HT1080 (cell line): ENCODE measurements at regions not wholly inside any gene's neighbourhood (a gene's known extent, or its start where the extent isn't known, plus 50 kb on each side); places are given as distances from the start of the nearest gene placed in this dataset.
"Not testable (repeated sequence)": the region's sequence is repeated elsewhere in the genome, so short reads cannot be mapped to it uniquely, and the experiment has no call there.

Experiments
- DNase-seq: peaks from one replicate; pipeline ENCODE4 v3.0.0-alpha.2; 2015; ENCODE audit warnings: low read depth

GRCh38 chr3:191646242-191646641 lies 185.3 kb downstream of the PYDC2 start:
- no peak for DNase-seq

- peak; percentile 7 for DNase-seq
Observed at GRCh38 chr3:191648787-191649186, 187.8 kb downstream of the PYDC2 start.

DNA sequence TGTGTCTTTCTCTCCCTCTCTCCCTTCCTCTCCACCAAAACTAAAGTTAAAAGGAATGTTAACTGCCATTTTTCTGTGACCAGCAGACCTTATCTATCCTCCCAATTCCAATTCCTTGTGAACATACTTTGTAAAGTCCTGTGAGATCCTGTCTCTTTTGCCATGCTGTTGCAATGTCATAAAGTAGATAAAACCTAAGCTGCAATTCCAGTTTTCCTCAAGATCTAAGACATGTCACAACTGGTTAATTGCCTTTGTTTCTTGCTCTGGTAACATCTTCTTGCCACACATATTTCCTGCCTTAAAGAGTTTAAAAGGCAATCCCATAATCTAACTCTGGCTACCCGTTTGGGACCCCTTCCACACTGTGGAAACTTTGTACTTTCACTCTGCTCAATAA lies 188.7 kb downstream of the PYDC2 start:
- DNase-seq, result no peak

DNA sequence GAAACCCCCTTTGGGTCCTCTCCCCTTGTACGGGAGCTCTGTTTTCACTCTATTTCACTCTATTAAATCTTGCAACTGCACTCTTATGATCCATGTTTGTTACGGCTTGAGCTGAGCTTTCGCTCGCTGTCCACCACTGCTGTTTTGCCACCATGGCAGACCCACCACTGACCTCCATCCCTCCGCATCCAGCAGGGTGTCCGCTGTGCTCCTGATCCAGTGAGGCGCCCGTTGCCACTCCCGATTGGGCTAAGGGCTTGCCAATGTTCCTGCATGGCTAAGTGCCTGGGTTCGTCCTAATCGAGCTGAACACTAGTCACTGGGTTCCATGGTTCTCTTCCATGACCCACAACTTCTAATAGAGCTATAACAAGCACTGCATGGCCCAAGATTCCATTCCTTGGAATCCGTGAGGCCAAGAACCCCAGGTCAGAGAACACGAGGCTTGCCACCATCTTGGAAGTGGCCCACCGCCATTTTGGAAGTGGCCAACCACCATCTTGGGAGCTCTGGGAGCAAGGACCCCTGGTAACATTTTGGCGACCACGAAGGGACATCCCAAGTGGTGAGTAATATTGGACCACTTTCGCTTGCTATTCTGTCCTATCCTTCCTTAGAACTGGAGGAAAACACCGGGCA lies 197.9 kb downstream of the PYDC2 start:
- DNase-seq, result not testable (repeated sequence)

DNA sequence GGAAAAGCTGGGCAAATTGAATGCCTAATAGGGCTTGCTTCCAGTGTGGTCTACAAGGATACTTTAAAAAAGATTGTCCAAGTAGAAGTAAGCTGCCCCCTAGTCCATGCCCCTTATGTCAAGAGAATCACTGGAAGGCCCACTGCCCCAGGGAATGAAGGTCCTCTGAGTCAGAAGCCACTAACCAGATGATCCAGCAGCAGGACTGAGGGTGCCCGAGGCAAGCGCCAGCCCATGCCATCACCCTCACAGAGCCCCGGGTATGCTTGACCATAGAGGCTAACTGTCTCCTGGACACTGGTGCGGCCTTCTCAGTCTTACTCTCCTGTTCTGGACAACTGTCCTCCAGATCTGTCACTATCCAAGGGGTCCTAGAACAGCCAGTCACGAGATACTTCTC lies 201.2 kb downstream of the PYDC2 start:
- not testable (repeated sequence) for DNase-seq

DNA sequence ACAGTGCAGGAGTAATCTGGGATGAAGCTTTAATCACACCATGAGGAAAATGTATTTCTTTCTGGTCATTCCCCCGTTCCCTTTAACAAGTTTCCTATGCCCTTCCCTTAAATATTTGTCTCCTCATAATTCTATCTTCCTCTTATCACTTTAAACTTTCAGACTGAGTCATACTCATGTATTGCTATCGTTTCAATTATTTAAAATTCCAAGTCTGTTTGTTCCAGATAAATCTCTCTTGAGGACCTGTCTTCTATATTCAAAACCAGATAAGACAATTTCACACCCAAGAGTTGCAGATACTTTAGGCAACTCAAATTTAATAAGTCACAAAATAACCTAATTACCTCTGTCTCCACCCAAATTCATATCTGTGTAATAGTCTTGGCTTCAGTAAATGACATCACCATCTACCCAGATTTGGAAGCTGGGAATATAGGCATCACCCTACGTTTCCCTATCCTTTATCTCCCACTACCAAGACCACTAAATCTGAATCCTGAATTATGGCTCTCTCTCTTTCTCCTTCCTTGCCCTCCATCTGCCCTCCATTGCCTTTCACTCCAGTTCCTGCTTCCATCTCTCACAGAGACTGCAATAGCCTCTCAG lies 220.1 kb downstream of the PYDC2 start:
- no peak for DNase-seq

GRCh38 chr3:191682961-191683360 lies 222.0 kb downstream of the PYDC2 start:
- no peak for DNase-seq

- no peak for DNase-seq
Observed at GRCh38 chr3:191686626-191687025, 225.7 kb downstream of the PYDC2 start.

GRCh38 chr3:191688756-191689433 lies 227.9 kb downstream of the PYDC2 start:
- no peak for DNase-seq

- not testable (repeated sequence) for DNase-seq
Observed at GRCh38 chr3:191691184-191691583, 230.2 kb downstream of the PYDC2 start.

DNA sequence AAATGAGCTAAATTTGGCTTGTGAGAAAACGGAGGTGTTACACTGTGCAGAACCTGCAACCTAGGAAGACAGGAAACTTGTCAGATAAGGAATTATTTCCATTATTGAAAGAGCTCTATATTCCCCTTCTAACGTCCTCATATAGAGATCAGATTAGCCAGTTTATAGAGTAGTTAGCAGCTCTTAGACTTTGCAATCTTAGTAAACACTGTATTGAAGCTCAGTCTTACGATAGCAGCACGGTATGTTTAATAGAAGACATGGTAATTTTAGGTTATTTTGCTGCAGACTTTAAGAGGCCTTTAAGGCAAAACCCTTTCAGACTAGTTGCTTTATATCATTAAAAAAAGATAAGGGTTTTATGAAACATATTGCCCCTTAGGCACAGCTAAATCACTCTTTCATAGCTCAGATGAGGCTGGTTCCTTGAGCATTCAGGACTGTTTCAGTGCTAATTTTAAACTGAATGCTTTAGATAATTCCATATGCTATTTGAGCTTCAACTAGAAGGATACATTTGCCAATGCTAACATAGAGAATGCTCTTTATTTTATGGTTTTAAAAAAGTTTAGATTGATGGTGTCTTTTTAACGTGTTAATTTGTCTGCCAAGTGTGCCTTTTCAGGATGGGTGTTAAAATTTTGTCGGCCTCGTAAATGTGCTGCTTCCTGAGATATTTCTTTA lies 234.3 kb downstream of the PYDC2 start:
- DNase-seq, result no peak

DNA sequence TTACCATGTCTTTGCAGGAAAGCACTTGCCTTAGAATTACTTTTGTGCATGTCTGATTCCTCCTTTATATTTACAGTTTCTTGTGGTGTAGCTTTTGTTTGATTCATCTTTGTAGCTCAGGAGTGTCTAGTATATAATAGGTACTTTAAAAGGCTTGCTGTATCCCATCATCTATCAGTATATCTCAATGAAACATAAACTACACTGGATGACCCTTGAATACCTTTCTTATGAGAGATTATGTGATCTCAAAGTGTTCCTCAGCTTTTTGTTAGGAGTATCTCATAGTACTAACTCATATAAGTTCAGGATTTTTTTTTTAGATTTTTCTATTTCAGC lies 234.8 kb downstream of the PYDC2 start:
- no peak for DNase-seq

GRCh38 chr3:191696348-191696747 lies 235.4 kb downstream of the PYDC2 start:
- no peak for DNase-seq

- DNase-seq, result no peak
Observed at GRCh38 chr3:191699546-191699945, 238.6 kb downstream of the PYDC2 start.

- no peak for DNase-seq
Observed at GRCh38 chr3:191702121-191702520, 241.2 kb downstream of the PYDC2 start.

- no peak for DNase-seq
Observed at GRCh38 chr3:191707817-191708216, 246.9 kb downstream of the PYDC2 start.

- no peak for DNase-seq
Observed at GRCh38 chr3:191715585-191715984, 254.6 kb downstream of the PYDC2 start.

GRCh38 chr3:191721390-191721861 lies 260.5 kb downstream of the PYDC2 start:
- DNase-seq, result no peak

DNA sequence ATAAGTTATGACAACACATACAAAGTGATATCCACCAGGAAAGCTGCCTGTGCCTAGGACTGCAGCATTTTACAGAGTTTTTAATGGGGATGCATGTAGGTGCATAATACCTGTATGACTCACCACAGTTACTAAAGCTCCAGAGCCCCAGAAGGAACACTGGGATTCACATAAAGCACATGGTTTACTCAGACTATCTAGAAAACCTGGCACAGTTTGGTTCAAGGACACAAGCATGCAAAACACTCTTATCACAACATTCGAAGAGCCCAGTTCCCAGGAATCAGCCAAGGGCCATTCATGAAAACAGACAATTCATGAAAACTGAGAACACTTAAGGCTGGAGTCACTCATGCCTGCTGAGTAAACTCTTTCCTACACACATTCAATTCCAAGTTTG lies 261.0 kb downstream of the PYDC2 start:
- no peak for DNase-seq

DNA sequence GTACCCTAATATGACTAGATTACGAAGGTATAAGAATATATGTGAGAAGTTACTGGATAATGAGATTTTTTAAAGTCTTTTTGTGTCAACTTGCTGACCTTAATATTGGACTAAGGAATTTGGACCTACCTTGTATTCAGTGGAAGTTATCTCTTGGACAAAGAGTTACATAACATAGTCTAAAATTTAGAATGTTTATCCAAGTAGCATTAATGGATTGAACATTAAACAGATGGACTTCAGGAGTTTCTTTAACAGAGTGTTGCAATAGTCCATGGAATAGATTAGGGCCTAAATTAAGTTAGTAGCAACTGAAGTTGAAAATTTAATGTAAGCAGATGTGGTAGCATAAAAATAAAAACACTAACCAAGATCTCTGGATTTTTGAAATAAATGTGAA lies 266.4 kb downstream of the PYDC2 start:
- DNase-seq, result no peak

GRCh38 chr3:191728186-191728585 lies 267.2 kb downstream of the PYDC2 start:
- DNase-seq, result no peak

DNA sequence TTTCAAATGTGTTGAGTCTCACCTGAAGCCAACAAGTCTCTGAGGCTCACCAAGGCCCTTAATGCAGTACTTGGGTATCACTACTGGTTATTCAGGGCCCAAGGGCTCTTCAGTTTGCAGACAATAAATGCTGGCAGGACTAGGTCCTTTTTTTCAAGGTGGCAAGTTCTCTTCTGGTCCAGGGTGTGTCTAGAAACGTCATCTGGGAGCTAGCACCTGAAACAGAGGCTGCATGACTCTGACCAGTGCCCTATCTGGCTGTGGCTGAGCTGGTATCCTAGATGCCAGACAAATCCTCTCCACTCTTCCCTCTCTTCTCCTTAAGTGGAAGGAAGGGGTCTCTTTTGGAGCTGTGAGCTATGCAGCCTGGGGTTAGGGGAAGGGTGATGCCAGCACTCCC lies 276.8 kb downstream of the PYDC2 start:
- no peak for DNase-seq
